ENCODE measurements at regions not wholly inside any gene's neighbourhood (a gene's known extent, or its start where the extent isn't known, plus 50 kb on each side); places are given as distances from the start of the nearest gene placed in this dataset.
"Not testable (repeated sequence)": the region's sequence is repeated elsewhere in the genome, so short reads cannot be mapped to it uniquely, and the experiment has no call there.

DNA sequence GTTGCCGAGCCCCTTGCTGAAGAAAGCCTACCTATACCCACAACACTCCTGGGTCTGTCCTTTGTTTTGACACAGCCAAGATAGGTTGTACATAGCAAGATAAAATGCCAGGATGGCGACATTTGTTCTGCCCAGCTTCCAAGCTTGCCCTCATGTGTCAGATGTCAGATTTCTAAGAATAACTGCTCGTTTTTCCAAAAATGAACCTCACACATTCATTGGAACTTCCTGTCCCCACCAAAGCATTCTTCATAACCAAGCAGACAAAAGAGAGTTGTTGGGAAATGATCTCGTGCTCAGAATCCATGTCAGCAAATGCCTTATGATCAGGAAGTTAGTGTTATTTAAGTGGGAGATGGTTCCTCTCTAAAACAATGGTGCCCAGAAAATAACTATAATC lies 210.1 kb downstream of the ZNF608 start:
- no peak for DNase-seq (ENCODE audit: low spot score)
- intact Hi-C loops (cut with DNase I): loop anchor here (2.0 to 10.0 kb wide), 4 partner anchors 116 to 368 kb away; partner anchors contain the start of gene ZNF608

DNA sequence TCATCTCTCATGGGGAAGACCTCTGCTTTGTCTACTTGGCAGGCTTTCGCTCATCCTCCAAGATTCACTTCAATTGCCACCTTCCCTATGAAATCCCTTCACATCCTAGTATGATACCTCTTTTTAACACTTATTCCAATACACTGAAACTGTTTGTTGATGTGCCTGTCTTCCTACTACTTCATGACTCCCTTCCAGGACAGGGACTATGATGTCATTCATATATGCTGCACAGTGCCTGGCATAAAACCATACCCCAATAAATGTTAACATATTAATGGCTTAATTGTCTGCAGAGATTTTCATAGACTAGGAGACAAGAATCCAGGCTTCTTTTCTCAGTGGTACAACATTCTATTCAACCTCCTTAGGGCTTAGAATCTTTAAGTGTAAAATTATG lies 215.5 kb downstream of the ZNF608 start:
- DNase-seq (ENCODE audit: low spot score): no peak
- intact Hi-C loops (cut with DNase I): loop anchor here (10.0 kb wide), 1 partner anchor 374 kb away; no protein-coding TSS in a partner anchor

DNA sequence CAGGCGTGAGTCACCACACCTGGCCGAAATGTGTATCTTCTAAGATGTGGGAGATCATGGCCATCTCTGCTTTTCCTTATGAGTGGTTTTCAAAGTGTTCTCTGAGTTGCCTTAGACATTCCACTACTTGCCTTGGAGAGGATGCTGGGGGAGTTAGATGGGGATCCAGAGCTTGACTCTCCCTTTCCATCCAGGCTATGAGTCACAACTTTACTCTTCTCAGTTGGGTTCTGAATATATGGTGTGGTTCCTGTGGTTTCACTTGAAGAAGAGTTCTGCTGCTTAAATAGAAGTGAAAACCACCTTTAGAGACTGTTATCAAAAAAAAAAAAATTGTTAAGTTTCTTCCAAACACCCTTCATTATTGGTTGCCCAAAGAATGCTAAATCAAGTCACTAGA lies 217.6 kb downstream of the ZNF608 start:
- intact Hi-C loops (cut with DNase I): no loop called here
- no peak for DNase-seq (ENCODE audit: low spot score)

DNA sequence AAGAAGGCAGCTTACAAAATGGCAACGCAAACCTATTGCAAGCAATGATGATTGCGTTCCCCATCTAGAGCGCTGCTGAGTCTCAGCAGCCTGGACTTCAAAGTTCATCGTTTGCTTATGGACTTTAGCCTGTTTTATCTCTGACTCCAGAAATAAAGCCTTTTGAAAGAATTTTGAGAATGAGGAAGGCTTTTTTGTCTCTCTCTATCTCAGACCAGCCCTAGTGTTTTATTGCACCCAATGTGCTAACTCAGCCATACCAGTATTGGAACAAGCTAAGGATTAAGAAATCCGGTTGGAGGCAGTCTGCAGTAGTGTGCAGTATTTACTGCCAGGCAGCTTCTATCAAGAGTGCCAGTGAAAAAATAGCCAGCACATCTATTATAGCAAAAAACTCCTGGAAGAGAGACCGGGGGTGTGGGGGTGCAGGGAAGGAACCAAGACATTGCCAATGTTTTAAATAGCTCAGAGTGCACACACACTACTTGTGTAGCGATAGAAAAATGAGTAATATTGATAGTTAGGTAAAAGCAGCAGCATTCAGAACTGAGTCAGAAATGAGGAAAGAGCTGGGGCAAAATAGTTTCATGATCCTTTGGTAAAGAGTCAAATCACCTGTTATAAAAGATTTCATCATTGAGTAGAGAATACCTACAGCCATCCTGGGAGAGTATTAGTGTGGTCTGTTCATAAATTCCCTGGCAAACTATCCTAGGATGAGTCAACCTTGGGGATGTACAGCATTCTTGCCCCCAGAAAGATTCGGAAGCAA lies 219.0 kb downstream of the ZNF608 start:
- intact Hi-C loops (cut with DNase I): no loop called here
- no peak for DNase-seq (ENCODE audit: low spot score)

DNA sequence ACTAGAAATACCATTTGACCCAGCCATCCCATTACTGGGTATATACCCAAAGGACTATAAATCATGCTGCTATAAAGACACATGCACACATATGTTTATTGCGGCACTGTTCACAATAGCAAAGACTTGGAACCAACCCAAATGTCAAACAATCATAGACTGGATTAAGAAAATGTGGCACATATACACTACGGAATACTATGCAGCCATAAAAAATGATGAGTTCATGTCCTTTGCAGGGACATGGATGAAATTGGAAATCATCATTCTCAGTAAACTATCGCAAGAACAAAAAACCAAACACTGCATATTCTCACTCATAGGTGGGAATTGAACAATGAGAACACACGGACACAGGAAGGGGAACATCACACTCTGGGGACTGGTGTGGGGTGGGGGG lies 220.4 kb downstream of the ZNF608 start:
- DNase-seq (ENCODE audit: low spot score); intact Hi-C loops (cut with DNase I): not testable (repeated sequence)

DNA sequence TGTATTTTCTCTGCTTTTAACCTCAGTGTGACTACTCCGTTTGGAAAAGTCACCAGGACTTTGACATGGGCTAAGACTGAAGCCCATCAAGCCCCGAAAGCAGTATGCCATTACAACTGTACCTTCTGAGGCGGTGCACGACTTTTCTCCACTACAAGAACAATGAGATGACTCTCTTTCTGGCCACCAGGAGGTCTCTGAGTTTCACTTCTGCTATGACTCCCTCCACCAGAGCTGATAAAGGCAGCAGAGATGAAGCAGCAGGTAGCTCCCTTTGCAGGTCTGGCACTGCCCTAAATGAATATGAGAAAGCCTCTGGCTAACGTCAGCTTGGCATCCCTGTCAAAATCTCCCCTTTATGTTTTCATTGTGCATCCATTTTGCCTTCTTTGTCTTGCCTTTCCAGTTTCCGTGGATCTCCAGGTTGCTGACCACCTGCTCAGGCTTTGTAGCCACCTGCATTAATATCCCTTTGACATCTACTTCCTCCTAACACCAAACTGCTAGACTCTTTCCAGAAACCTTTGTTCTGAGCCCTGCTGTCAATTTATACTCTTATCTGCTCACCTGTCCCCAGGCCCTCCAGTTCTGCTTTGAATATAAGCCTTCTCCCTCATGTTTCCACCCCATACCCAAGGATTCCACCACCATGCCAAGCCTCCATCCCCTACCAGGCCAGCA lies 221.7 kb downstream of the ZNF608 start:
- DNase-seq (ENCODE audit: low spot score): no peak
- intact Hi-C loops (cut with DNase I): no loop called here

DNA sequence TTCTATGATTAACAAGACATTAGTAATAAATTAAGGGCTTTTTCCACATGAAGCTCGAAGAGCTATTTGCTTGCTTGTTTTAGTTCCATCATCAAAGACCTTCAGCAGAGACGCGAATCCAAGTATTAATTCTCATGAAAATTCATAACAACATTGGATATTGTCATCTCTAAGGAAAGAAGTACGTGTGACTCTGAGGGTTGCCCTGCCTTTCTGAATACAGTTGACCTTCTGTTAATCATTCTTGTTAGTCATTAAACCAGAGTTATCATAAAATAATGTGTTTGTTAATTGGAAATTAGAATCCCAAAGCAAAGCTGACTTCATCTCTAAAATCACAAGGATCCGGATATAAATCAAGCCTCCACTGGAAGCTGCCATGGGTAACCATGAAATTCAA lies 222.5 kb downstream of the ZNF608 start:
- intact Hi-C loops (cut with DNase I): no loop called here
- no peak for DNase-seq (ENCODE audit: low spot score)

DNA sequence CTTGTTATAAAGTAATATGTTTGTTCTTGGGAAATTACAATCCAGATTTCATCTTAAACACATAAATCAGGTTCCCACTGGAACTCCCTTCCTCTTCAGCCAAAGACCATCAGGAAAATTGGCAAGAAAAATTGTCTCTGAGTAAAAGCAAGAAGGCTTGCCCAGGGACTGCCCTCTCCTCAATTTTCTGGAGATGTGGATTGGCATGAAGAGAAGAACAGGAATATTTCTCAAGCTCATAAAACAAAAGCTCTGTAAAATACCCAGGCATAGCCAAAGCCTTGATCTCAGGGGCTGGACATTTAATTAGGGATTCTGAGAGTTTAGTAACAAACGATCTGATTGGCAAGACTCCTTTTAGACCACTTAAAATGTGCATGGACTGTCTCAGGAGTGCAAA lies 223.4 kb downstream of the ZNF608 start:
- DNase-seq (ENCODE audit: low spot score): no peak
- intact Hi-C loops (cut with DNase I): no loop called here

DNA sequence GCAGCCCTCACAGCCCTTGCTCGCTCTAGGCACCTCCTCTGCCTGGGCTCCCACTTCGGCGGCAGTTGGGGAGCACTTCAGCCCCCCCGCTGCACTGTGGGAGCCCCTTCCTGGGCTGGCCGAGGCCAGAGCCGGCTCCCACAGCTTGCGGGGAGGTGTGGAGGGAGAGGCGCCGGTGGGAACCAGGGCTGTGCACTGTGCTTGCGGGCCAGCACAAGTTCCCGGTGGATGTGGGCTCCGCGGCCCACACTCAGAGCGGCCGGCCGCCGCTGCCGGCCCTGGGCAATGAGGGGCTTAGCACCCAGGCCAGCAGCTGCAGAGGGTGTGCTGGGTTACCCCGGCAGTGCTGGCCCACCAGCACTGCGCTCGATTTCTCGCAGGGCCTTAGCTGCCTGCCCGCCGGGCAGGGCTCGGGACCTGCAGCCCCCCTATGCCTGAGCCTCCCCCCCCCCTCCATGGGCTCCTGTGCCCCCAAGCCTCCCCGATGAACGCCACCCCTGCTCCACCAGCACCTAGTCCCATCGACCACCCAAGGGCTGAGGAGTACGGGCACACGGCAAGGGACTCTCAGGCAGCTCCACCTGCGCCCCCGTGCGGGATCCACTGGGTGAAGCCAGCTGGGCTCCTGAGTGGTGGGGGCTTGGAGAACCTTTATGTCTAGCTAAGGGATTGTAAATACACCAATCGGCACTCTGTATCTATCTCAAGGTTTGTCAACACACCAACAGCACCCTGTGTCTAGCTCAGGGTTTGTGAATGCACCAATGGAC lies 224.8 kb downstream of the ZNF608 start:
- no peak for DNase-seq (ENCODE audit: low spot score)
- intact Hi-C loops (cut with DNase I): no loop called here

DNA sequence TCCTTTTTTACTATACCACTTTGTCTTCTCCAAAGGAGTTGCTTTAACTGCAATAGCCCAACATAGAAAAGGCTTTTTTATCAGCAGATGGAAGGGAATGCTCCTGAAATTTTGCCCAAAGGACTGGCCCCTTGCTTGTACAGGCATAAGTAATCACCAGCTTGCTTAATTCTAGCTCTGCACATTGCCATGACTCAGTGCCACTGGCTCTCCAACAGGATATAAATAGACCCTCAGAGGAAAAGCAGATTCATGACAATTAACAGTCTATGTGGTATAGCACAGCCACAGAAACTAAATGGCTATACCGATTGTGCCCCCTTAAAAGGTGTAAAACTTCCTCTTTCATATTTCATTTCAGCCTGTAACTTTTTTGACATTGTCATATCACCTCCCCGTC lies 227.0 kb downstream of the ZNF608 start:
- no peak for DNase-seq (ENCODE audit: low spot score)
- intact Hi-C loops (cut with DNase I): loop anchor here (5.0 kb wide), 1 partner anchor 72 kb away; no protein-coding TSS in a partner anchor

DNA sequence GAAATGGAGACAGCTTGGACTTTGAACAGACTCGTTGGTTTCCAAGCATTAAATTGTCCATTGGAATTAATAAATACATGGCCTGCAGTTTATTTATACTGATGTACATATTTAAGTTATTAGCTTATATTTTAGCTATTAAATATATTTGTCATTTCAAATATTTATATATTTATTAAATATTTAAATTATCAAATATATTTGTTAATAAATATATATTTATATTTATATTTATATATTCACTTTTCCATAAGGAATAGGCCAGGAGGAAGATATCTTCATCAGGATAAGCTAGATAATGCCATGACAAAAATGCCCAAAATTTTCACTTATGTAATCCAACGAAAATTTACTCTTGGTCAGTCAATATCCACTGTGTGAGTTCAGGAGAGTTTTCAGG lies 229.9 kb downstream of the ZNF608 start:
- DNase-seq (ENCODE audit: low spot score): no peak
- intact Hi-C loops (cut with DNase I): loop anchor here (5.0 kb wide), 1 partner anchor 69 kb away; no protein-coding TSS in a partner anchor

DNA sequence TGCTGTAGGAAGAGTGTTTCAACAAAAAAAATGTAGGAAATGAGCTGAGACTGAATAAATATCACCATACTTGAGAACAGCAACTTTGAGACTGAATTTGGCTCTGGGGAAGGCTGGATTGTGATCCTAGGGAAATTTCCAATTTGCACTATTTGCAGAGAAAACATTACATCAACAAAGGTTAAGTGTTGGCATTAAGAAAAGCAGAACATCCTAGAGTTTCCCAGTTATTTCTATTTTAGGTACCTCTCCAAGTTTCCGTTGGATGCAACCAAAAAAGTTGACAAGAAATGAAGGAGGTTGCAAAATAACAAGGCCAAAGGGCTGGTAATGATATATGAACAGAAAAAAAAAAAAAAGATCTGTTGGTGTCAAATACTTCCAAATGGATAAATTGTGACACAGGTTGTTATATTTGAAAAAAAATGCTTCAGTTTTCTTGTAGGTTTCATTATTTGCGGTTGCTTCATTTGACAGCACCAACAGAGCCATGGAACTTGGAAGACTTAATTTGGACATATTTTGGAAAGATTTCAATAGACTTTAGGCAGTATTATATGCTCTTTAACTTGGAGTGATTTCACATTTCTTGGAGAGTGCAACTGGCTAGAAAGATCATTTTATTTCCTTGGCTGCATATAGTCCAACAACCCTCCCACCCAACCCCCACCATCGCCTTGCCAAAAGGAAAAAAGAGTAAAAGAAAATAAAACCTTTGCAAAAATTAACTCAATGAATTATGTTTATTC lies 230.8 kb downstream of the ZNF608 start:
- DNase-seq (ENCODE audit: low spot score): no peak
- intact Hi-C loops (cut with DNase I): loop anchor here (5.0 kb wide), 1 partner anchor 68 kb away; no protein-coding TSS in a partner anchor

DNA sequence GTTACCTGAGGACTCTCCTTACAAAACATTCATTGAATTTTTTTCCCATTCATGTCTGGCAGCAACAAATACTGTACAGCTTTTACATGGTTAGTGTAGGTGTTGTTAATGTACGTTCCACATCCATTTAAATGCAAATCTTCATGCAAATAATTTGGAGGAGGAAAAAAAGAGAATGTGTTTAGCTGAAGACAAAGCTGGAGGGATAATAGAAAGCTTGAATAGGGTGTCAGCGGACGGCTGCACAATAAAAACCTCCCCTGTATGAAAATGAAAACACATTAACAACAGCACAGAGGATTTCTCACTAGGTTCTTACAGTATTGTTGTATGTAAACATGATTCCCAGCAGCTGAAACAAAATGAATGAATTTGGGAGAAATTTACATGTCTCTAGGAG lies 231.5 kb downstream of the ZNF608 start:
- DNase-seq (ENCODE audit: low spot score): no peak
- intact Hi-C loops (cut with DNase I): loop anchor here (5.0 kb wide), 1 partner anchor 68 kb away; no protein-coding TSS in a partner anchor

DNA sequence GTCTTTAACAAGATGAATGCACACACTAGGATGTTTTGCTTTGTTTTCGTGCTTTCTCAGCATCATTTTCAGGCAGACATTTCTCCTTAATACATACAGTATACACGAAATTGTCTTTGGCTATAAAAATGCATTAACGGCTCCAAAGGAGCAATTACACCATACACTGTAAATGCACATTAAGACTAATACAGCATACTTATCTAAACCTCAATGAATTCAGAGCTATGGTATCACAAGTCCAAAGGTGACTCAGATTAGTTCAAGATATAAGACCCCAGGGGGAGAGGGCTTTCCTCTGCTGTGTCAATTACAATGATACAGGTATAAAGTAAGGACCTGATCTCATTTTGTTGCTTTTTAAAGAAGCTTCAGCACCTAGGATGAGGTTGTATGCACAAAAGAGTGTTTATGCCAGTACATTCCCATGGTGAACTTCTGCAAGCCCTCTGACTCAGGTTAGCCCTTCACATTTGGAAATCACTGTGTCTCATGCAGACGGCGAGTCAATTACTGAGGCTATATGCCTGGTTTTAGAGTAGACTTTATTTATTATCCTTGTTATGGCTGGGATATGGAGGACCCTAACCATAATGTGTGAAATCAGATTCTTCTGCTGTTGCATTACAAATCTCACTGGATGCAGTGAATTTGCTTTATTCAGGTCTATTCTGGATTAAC lies 233.3 kb downstream of the ZNF608 start:
- DNase-seq (ENCODE audit: low spot score): no peak
- intact Hi-C loops (cut with DNase I): no loop called here

DNA sequence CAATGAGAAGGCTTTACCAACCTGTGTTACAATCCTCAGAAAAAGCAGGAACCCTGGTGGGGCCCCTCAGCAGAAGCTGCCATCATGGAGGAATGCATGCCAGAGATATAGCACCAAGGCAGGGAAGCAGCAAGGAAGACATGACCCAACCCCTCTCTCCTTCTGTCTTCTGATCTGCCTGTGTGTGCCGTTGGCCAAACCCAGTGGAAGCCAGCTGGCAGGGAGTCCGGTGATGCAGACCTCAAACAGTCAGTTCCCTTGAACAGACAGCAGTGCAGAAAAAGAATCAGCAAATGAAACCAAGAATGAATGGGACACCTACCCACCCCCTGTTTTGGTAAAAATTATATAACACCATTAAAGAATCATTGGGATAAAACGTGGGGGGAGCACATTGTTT lies 234.2 kb downstream of the ZNF608 start:
- intact Hi-C loops (cut with DNase I): no loop called here
- no peak for DNase-seq (ENCODE audit: low spot score)

DNA sequence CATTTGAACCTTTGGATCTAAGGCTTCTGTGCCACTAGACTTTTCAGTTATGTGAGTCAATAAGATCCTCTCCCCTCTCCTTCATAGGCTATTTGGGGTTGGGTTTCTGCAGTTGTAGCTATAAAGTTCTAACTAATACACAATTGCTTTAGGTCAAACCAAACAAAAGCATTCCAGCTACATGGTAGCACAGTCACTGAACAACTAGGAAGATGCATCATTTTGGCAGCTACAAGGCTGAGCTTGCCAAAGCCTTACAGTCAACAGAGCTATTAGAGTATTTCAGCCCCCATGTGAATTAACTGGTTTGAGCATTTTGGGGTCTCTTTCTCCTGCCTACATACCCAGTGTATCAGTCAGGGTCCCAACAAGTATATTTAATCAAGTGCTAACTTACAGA lies 234.6 kb downstream of the ZNF608 start:
- no peak for DNase-seq (ENCODE audit: low spot score)
- intact Hi-C loops (cut with DNase I): no loop called here

DNA sequence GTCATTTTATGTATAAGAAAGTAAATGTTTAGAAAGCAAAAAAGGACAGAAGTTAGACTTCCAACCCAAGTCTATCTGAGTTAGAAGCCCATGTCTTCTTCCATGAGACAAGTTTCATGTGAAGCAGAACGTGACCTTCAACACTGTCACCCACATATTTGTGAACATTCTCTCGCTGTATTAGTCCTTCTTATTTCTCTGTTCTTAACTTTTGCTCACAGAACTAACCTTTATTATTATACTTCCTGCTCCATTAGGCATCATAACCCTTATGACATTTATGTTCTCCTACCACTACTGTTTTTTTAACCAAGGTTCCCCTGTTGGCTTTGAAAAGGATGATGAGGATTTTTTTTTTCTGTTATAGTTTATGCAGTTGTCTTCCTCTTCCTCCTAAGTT lies 238.8 kb downstream of the ZNF608 start:
- intact Hi-C loops (cut with DNase I): no loop called here
- no peak for DNase-seq (ENCODE audit: low spot score)

DNA sequence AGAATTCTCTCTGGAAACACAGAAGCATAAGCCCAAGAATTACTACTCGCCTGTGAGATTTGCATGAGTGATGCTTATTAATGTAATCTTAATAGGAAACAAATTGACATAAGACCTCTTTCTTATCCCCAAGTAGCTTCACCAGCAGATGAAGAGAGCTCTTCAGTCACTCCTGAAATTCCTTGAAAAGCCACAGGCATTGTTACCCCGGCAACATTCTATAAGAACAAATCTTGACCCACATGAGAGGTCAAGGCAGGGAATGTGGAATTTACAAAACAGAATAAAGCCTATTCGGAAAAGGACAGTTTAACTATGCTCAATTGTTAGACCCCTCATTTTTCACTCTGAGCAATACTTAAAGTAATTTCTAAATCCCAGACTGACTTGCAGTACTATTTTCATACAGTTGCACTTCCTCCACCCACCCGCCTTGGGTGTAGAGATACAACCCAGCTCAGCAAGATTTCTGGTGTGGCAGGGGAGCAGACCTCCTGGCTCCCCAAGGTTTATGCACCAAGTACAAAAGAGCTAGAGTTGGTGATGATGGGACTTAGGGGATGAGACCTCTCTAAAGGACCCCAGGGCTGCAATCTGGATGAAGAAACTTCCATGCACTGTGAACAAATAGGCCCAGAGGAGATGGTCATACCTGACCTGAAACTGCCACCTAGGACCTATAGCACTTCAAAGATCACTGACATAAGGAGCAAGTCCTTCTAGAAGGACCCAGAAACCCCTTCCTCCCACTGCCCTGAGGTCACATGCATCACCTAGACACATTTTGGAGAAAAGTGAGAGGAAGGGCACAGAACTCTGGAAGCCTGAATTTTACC lies 242.1 kb downstream of the ZNF608 start:
- no peak for DNase-seq (ENCODE audit: low spot score)
- intact Hi-C loops (cut with DNase I): no loop called here

Measured in cardiac septum (tissue), 1 donor.